H9 (cell line): ENCODE measurements at regions not wholly inside any gene's neighbourhood (a gene's known extent, or its start where the extent isn't known, plus 50 kb on each side); places are given as distances from the start of the nearest gene placed in this dataset.

Experiments used
- DNase-seq: peaks from one replicate; pipeline ENCODE4 v3.0.0-alpha.2; 2017
- H2AFZ ChIP-seq: one replicate; pipeline ENCODE4 v1.6.1; 2013; ENCODE audit warnings: mild to moderate bottlenecking, low read length, control low read depth, moderate library complexity
- H2AK5ac ChIP-seq: 2 replicates; pipeline ENCODE4 v1.6.1; 2013; ENCODE audit warnings: low read length, control low read depth, mixed read lengths; ENCODE audit not compliant: insufficient read length
- H2BK120ac ChIP-seq: one replicate; pipeline ENCODE4 v1.6.1; 2013; ENCODE audit warnings: low read depth, mild to moderate bottlenecking, low read length, control low read depth, inconsistent platforms; ENCODE audit not compliant: poor library complexity, severe bottlenecking
- H2BK12ac ChIP-seq: 2 replicates; pipeline ENCODE4 v1.6.1; 2013; ENCODE audit warnings: low read length, control low read depth, mixed read lengths, low read depth; ENCODE audit not compliant: insufficient read length
- H2BK15ac ChIP-seq: 2 replicates; pipeline ENCODE4 v1.6.1; 2013; ENCODE audit warnings: low read depth, low read length, control low read depth
- H2BK20ac ChIP-seq: one replicate; pipeline ENCODE4 v1.6.1; 2013; ENCODE audit warnings: low read depth, mild to moderate bottlenecking, low read length, control low read depth, inconsistent platforms; ENCODE audit not compliant: poor library complexity, severe bottlenecking
- H2BK5ac ChIP-seq: 2 replicates; pipeline ENCODE4 v1.6.1; 2013; ENCODE audit warnings: low read length, control low read depth, mixed read lengths; ENCODE audit not compliant: insufficient read length
- H3K14ac ChIP-seq: 2 replicates; pipeline ENCODE4 v1.6.1; 2013; ENCODE audit warnings: low read length, control low read depth; ENCODE audit not compliant: insufficient read depth
- H3K18ac ChIP-seq: 2 replicates; pipeline ENCODE4 v1.6.1; 2013; ENCODE audit warnings: low read depth, mild to moderate bottlenecking, mixed read lengths, low read length, control low read depth; ENCODE audit not compliant: insufficient read length
- H3K23ac ChIP-seq: 2 replicates; pipeline ENCODE4 v1.6.1; 2013; ENCODE audit warnings: low read length, control low read depth, mixed read lengths, low read depth; ENCODE audit not compliant: insufficient read length
- H3K23me2 ChIP-seq: 2 replicates; pipeline ENCODE4 v1.6.1; 2013; ENCODE audit warnings: low read depth, mild to moderate bottlenecking, mixed read lengths, low read length, control low read depth; ENCODE audit not compliant: insufficient read length, poor library complexity, severe bottlenecking
- H3K27ac ChIP-seq: 2 replicates; pipeline ENCODE4 v1.5.1; 2013; ENCODE audit warnings: low read length, control low read depth, mixed read lengths, low read depth; ENCODE audit not compliant: insufficient read length
- H3K27me3 ChIP-seq: 2 replicates; pipeline ENCODE4 v1.6.1; 2013; ENCODE audit warnings: low read length, control low read depth, inconsistent platforms; ENCODE audit not compliant: insufficient read depth
- H3K4ac ChIP-seq: 2 replicates; pipeline ENCODE4 v1.6.1; 2013; ENCODE audit warnings: low read depth, mild to moderate bottlenecking, control low read depth, inconsistent platforms, low read length, moderate library complexity
- H3K4me1 ChIP-seq: 2 replicates; pipeline ENCODE4 v1.6.1; 2013; ENCODE audit warnings: low read length, control low read depth, inconsistent platforms; ENCODE audit not compliant: insufficient read depth
- H3K4me2 ChIP-seq: 2 replicates; pipeline ENCODE4 v1.6.1; 2013; ENCODE audit warnings: low read length, control low read depth, mixed read lengths; ENCODE audit not compliant: insufficient read length, insufficient read depth
- H3K56ac ChIP-seq: 2 replicates; pipeline ENCODE4 v1.6.1; 2013; ENCODE audit warnings: low read depth, mild to moderate bottlenecking, mixed read lengths, low read length, control low read depth; ENCODE audit not compliant: insufficient read length
- H3K79me1 ChIP-seq: 2 replicates; pipeline ENCODE4 v1.6.1; 2013; ENCODE audit warnings: low read depth, mild to moderate bottlenecking, moderate library complexity, low read length, control low read depth, inconsistent platforms; ENCODE audit not compliant: insufficient read depth, poor library complexity, severe bottlenecking
- H3K79me2 ChIP-seq: 2 replicates; pipeline ENCODE4 v1.6.1; 2013; ENCODE audit warnings: low read length, control low read depth, inconsistent platforms; ENCODE audit not compliant: insufficient read depth
- H3K9ac ChIP-seq: 2 replicates; pipeline ENCODE4 v1.6.1; 2013; ENCODE audit warnings: low read length, control low read depth, mixed read lengths; ENCODE audit not compliant: insufficient read length; ENCODE audit errors: extremely low read depth
- H3K9me3 ChIP-seq: one replicate; pipeline ENCODE4 v1.6.1; 2013; ENCODE audit warnings: low read depth, low read length, inconsistent platforms; ENCODE audit not compliant: control insufficient read depth
- H3T11ph ChIP-seq: one replicate; pipeline ENCODE4 v1.6.1; 2013; ENCODE audit warnings: mild to moderate bottlenecking, low read length, control low read depth, inconsistent platforms
- H4K20me1 ChIP-seq: one replicate; pipeline ENCODE4 v1.6.1; 2013; ENCODE audit not compliant: control insufficient read depth, insufficient read length, insufficient read depth
- H4K5ac ChIP-seq: 2 replicates; pipeline ENCODE4 v1.6.1; 2013; ENCODE audit warnings: low read depth, mild to moderate bottlenecking, mixed read lengths, low read length, control low read depth; ENCODE audit not compliant: insufficient read length
- H4K8ac ChIP-seq: replicated peaks from 2 replicates; pipeline ENCODE4 v1.6.1; 2013; ENCODE audit warnings: low read length, control low read depth, mixed read lengths, low read depth; ENCODE audit not compliant: insufficient read length
- H4K91ac ChIP-seq: 2 replicates; pipeline ENCODE4 v1.6.1; 2013; ENCODE audit warnings: low read depth, mild to moderate bottlenecking, moderate library complexity, mixed read lengths, low read length, control low read depth; ENCODE audit not compliant: insufficient read length
- H3K27ac Mint-ChIP-seq, 3 experiments: 2 replicates in 2 of 3; 3 replicates in 1 of 3; pipeline ENCODE4 v1.8.0; 2020 to 2021; ENCODE audit warnings: mixed read lengths in 3 of 3, mild to moderate bottlenecking in 1 of 3, moderate library complexity in 1 of 3
- H3K27me3 Mint-ChIP-seq: 2 replicates; pipeline ENCODE4 v1.8.0; 2021; ENCODE audit warnings: low read depth, mild to moderate bottlenecking, moderate library complexity, mixed read lengths
- H3K36me3 Mint-ChIP-seq, 3 experiments: 2 replicates in 2 of 3; 3 replicates in 1 of 3; pipeline ENCODE4 v1.8.0; 2020 to 2021; ENCODE audit warnings: low read depth in 3 of 3, mixed read lengths in 3 of 3; ENCODE audit not compliant: insufficient read depth in 1 of 3
- H3K4me1 Mint-ChIP-seq, 2 experiments: 2 replicates each; pipeline ENCODE4 v1.8.0; 2020; ENCODE audit warnings: mixed read lengths in 2 of 2
- H3K4me3 Mint-ChIP-seq, 2 experiments: 2 replicates in 1 of 2; 3 replicates in 1 of 2; pipeline ENCODE4 v1.8.0; 2020 to 2021; ENCODE audit warnings: mild to moderate bottlenecking in 2 of 2, mixed read lengths in 2 of 2, moderate library complexity in 1 of 2
- H3K9me3 Mint-ChIP-seq, 2 experiments: 2 replicates in 1 of 2; 3 replicates in 1 of 2; pipeline ENCODE4 v1.8.0; 2020; ENCODE audit warnings: mild to moderate bottlenecking in 2 of 2, mixed read lengths in 2 of 2, moderate library complexity in 1 of 2
- WGBS: extraction: QIAGEN DNeasy Blood & Tissue Kit; methylation state at CpG from one replicate; pipeline ENCODE4 v1.1.7; 2013; ENCODE audit warnings: missing lambda C conversion rate, low lambda C conversion rate, mixed read lengths; ENCODE audit not compliant: insufficient read length; ENCODE audit errors: extremely low coverage; 5-methylcytosine and 5-hydroxymethylcytosine counted together
- TF ChIP-seq, protein P1 (sequence below): fragments of 200-600 bp; sonication (generic); conservative IDR thresholded peaks from 3 replicates; pipeline ENCODE4 v1.8.0; 2021; ENCODE audit warnings: antibody characterized with exemption, mild to moderate bottlenecking

DNA sequence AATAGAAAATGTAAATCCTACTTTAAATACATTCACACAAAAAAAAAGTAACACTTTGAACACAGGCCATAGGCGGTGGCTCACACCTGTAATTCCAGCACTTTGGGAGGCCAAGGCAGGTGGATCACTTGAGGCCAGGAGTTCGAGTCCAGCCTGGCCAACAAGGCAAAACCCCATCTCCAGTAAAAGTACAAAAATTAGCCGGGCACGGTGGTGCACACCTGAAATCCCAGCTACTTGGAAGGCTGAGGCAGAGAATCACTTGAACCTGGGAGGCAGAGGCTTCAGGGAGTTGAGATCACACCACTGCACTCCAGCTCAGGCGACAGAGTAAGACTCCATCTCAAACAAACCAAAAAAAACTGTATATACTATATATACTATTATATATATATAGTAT lies 303.6 kb downstream of the BCL11A start:
- H3K4me2 ChIP-seq: no peak overlapping the region
- H4K20me1 ChIP-seq: no peaks in the 10 kb centered on the region
- H3K14ac ChIP-seq: no peak overlapping the region
- H3K9ac ChIP-seq: no peak overlapping the region
- no peak overlapping the region for H4K8ac ChIP-seq
- H4K5ac ChIP-seq: no peak overlapping the region
- H3K4ac ChIP-seq: no peak overlapping the region
- Mint-ChIP-seq H3K36me3 (no peaks in the 10 kb centered on the region; a peak in 1 of 7 replicates), H3K27me3 (peaks cover 1% of the 10 kb centered on the region), H3K4me1 (peaks cover 12 to 14% of the 10 kb centered on the region in 2 experiments), H3K4me3 (no peak overlapping the region), H3K27ac (no peak overlapping the region), H3K9me3 (no peaks in the 10 kb centered on the region)
- TF ChIP-seq, protein P1, sequence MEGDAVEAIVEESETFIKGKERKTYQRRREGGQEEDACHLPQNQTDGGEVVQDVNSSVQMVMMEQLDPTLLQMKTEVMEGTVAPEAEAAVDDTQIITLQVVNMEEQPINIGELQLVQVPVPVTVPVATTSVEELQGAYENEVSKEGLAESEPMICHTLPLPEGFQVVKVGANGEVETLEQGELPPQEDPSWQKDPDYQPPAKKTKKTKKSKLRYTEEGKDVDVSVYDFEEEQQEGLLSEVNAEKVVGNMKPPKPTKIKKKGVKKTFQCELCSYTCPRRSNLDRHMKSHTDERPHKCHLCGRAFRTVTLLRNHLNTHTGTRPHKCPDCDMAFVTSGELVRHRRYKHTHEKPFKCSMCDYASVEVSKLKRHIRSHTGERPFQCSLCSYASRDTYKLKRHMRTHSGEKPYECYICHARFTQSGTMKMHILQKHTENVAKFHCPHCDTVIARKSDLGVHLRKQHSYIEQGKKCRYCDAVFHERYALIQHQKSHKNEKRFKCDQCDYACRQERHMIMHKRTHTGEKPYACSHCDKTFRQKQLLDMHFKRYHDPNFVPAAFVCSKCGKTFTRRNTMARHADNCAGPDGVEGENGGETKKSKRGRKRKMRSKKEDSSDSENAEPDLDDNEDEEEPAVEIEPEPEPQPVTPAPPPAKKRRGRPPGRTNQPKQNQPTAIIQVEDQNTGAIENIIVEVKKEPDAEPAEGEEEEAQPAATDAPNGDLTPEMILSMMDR: no peak
- H3K56ac ChIP-seq: no peak overlapping the region
- H2AFZ ChIP-seq: no peak overlapping the region
- no peak overlapping the region for H3K27ac ChIP-seq
- no peak overlapping the region for H2BK5ac ChIP-seq
- DNase-seq: no peak
- H4K91ac ChIP-seq: no peak overlapping the region
- no peaks in the 10 kb centered on the region for H3K27me3 ChIP-seq
- no peak overlapping the region for H2BK15ac ChIP-seq
- no peak overlapping the region for H3K23ac ChIP-seq
- no peak overlapping the region for H2AK5ac ChIP-seq
- no peak overlapping the region for H2BK120ac ChIP-seq
- H3K79me1 ChIP-seq: no peaks in the 10 kb centered on the region
- H2BK20ac ChIP-seq: no peak overlapping the region
- no peak overlapping the region for H3T11ph ChIP-seq
- WGBS: no CpG with 5 or more reads among the region's 5 CpGs
- no peak overlapping the region for H2BK12ac ChIP-seq
- no peaks in the 10 kb centered on the region for H3K9me3 ChIP-seq
- H3K4me1 ChIP-seq: no peaks in the 10 kb centered on the region
- no peak overlapping the region for H3K18ac ChIP-seq
- H3K23me2 ChIP-seq: no peaks in the 10 kb centered on the region
- no peaks in the 10 kb centered on the region for H3K79me2 ChIP-seq
